ENCODE measurements at regions not wholly inside any gene's neighbourhood (a gene's known extent, or its start where the extent isn't known, plus 50 kb on each side); places are given as distances from the start of the nearest gene placed in this dataset.

DNA sequence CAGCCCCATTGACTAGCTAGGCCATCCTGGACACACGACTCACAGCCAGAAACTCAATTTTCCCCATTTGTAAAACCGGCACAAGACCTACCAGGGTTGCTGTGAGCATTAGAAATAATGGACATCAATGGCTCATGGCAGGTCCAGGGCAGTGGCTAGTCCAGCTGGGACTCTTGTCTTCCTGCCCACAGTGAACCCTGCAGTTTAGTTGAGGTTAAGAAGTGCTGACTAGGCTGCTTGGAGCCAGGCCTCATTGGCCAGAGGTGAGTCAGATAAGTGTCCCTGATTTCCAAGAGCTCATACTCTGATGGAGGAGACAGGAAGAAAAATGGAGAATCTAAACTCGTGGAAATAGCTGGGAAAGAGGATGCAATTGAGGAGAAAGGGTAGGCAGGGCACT lies 123.4 kb upstream of the ZNF92 start:
- no peak for TF ChIP-seq POLR2A (IDR thresholded peaks at IDR 0.05)
- TF ChIP-seq, protein P1, sequence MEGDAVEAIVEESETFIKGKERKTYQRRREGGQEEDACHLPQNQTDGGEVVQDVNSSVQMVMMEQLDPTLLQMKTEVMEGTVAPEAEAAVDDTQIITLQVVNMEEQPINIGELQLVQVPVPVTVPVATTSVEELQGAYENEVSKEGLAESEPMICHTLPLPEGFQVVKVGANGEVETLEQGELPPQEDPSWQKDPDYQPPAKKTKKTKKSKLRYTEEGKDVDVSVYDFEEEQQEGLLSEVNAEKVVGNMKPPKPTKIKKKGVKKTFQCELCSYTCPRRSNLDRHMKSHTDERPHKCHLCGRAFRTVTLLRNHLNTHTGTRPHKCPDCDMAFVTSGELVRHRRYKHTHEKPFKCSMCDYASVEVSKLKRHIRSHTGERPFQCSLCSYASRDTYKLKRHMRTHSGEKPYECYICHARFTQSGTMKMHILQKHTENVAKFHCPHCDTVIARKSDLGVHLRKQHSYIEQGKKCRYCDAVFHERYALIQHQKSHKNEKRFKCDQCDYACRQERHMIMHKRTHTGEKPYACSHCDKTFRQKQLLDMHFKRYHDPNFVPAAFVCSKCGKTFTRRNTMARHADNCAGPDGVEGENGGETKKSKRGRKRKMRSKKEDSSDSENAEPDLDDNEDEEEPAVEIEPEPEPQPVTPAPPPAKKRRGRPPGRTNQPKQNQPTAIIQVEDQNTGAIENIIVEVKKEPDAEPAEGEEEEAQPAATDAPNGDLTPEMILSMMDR (IDR thresholded peaks at IDR 0.05 in 4 of 5, conservative IDR thresholded peaks at IDR 0.05 in 1 of 5): no peak

Data from gastrocnemius medialis (tissue), 4 donors.